WTC11 (cell line): ENCODE measurements at regions not wholly inside any gene's neighbourhood (a gene's known extent, or its start where the extent isn't known, plus 50 kb on each side); places are given as distances from the start of the nearest gene placed in this dataset.

Experiments used
- ATAC-seq: fragments of 200-7000 bp; cut with Tn5 transposase; 2 replicates; pipeline ENCODE4 v1.10.0; 2021; ENCODE audit warnings: mild to moderate bottlenecking, moderate library complexity
- CTCF ChIA-PET: fragments of 300-600 bp; sonication (Branson Sonifier 250); formaldehyde crosslinking; loops from one replicate; lab custom pipeline; 2021; ENCODE audit warnings: antibody characterized with exemption; lab: Charles Lee
- POLR2A ChIA-PET: fragments of 350-600 bp; sonication (Branson Sonifier 250); formaldehyde crosslinking; loops from one replicate; lab custom pipeline; 2021; ENCODE audit warnings: antibody characterized with exemption; lab: Charles Lee
- DNase-seq: peaks from one replicate; pipeline ENCODE4 v3.0.0; 2021; ENCODE audit warnings: low spot score
- H3K27ac Mint-ChIP-seq: 2 replicates; pipeline ENCODE4 v1.8.0; 2021; ENCODE audit warnings: mixed read lengths
- H3K27me3 Mint-ChIP-seq: 2 replicates; pipeline ENCODE4 v1.8.0; 2021; ENCODE audit warnings: low read depth, mild to moderate bottlenecking, moderate library complexity, mixed read lengths
- H3K36me3 Mint-ChIP-seq: 2 replicates; pipeline ENCODE4 v1.8.0; 2021; ENCODE audit warnings: mixed read lengths
- H3K4me1 Mint-ChIP-seq: 2 replicates; pipeline ENCODE4 v1.8.0; 2022; ENCODE audit warnings: mixed read lengths
- H3K4me3 Mint-ChIP-seq: 2 replicates; pipeline ENCODE4 v1.8.0; 2021; ENCODE audit warnings: mild to moderate bottlenecking, moderate library complexity, mixed read lengths
- H3K9me3 Mint-ChIP-seq: 2 replicates; pipeline ENCODE4 v1.8.0; 2021; ENCODE audit warnings: mixed read lengths
- ELF4 ChIP-seq: sonication (generic); formaldehyde crosslinking; IDR thresholded peaks from 2 replicates; pipeline ENCODE4 v1.8.1; 2022; ENCODE audit warnings: low read depth, mild to moderate bottlenecking, moderate library complexity, missing genetic modification reagents
- FOXJ3 ChIP-seq: sonication (generic); formaldehyde crosslinking; IDR thresholded peaks from 2 replicates; pipeline ENCODE4 v1.9.0; 2021; ENCODE audit warnings: missing genetic modification reagents, mild to moderate bottlenecking, borderline replicate concordance
- FOXK1 ChIP-seq: sonication (generic); formaldehyde crosslinking; IDR thresholded peaks from 2 replicates; pipeline ENCODE4 v1.8.0; 2022; ENCODE audit warnings: mild to moderate bottlenecking, moderate library complexity, missing genetic modification reagents
- GRHL2 ChIP-seq: fragments of 250-450 bp; sonication (Bioruptor Pico); IDR thresholded peaks from 2 replicates; pipeline ENCODE4 v1.8.0; 2022; ENCODE audit warnings: mild to moderate bottlenecking, moderate library complexity; ENCODE audit not compliant: insufficient replicate concordance, severe bottlenecking
- NFATC4 ChIP-seq: fragments of 250-450 bp; sonication (Bioruptor Pico); IDR thresholded peaks from 2 replicates; pipeline ENCODE4 v1.9.0; 2021; ENCODE audit warnings: mild to moderate bottlenecking
- ZNF121 ChIP-seq: sonication (generic); formaldehyde crosslinking; IDR thresholded peaks from 2 replicates; pipeline ENCODE4 v1.8.0; 2023; ENCODE audit warnings: missing genetic modification reagents
- ZNF138 ChIP-seq: sonication (generic); formaldehyde crosslinking; conservative IDR thresholded peaks from 2 replicates; pipeline ENCODE4 v1.8.1; 2022; ENCODE audit warnings: mild to moderate bottlenecking, moderate library complexity, missing genetic modification reagents
- ZNF416 ChIP-seq: fragments of 250-450 bp; sonication (Bioruptor Pico); IDR thresholded peaks from 2 replicates; pipeline ENCODE4 v1.9.0; 2021; ENCODE audit warnings: mild to moderate bottlenecking, inconsistent platforms
- TF ChIP-seq, protein P1 (sequence below): sonication (generic); formaldehyde crosslinking; IDR thresholded peaks from 2 replicates; pipeline ENCODE4 v1.8.1; 2023; ENCODE audit warnings: mild to moderate bottlenecking, missing genetic modification reagents
- TF ChIP-seq, protein P2 (sequence below): fragments of 250-450 bp; sonication (Bioruptor Pico); IDR thresholded peaks from 2 replicates; pipeline ENCODE4 v2.1.2; 2022; ENCODE audit warnings: mild to moderate bottlenecking, moderate library complexity
- TF ChIP-seq, protein P3 (sequence below): sonication (generic); formaldehyde crosslinking; conservative IDR thresholded peaks from 2 replicates; pipeline ENCODE4 v1.8.1; 2022; ENCODE audit warnings: mild to moderate bottlenecking, missing genetic modification reagents
- TF ChIP-seq, protein P4 (sequence below): sonication (generic); formaldehyde crosslinking; IDR thresholded peaks from 2 replicates; pipeline ENCODE4 v1.8.0; 2023; ENCODE audit warnings: mild to moderate bottlenecking, missing genetic modification reagents
- TF ChIP-seq, protein P5 (sequence below): sonication (generic); formaldehyde crosslinking; IDR thresholded peaks from 2 replicates; pipeline ENCODE4 v1.8.1; 2023; ENCODE audit warnings: mild to moderate bottlenecking, missing genetic modification reagents, moderate library complexity
- TF ChIP-seq, protein P6 (sequence below): sonication (generic); formaldehyde crosslinking; conservative IDR thresholded peaks from 2 replicates; pipeline ENCODE4 v1.8.1; 2023; ENCODE audit warnings: mild to moderate bottlenecking, low read depth, missing genetic modification reagents, moderate library complexity
- TF ChIP-seq, protein P7 (sequence below): sonication (generic); formaldehyde crosslinking; IDR thresholded peaks from 2 replicates; pipeline ENCODE4 v1.8.0; 2022; ENCODE audit warnings: mild to moderate bottlenecking, missing genetic modification reagents
- TF ChIP-seq, protein P8 (sequence below): fragments of 250-450 bp; sonication (Bioruptor Pico); IDR thresholded peaks from 2 replicates; pipeline ENCODE4 v1.9.0; 2021; ENCODE audit warnings: moderate library complexity, mild to moderate bottlenecking, inconsistent platforms, borderline replicate concordance
- TF ChIP-seq, protein P9 (sequence below): sonication (generic); formaldehyde crosslinking; IDR thresholded peaks from 2 replicates; pipeline ENCODE4 v1.8.1; 2022; ENCODE audit warnings: low read depth, missing genetic modification reagents, borderline replicate concordance

DNA sequence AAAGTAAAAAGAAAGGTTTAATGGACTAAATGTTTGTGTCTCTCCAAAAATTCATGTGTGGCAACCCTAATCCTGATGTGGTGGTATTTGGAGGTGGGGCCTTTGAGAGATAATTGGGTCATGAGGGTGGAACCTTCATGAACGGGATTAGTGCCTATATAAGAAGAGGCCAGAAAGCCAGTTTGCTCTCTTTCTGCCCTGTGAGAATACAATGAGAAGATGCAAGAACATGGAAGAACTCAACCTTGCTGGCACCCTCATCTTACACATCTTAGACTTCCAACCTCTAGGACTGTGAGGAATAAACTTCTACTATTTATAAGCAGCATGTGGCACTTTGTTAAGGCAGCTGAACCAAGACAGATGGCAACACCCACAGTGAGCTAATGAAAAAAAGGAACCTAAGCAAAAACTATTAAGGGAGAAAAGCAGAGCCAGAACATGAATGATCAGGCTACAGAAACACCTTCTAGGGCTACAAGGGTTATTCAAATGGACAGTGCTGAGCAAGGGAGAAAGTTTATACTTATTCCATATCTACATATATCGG is 159.5 kb downstream of the PLK2 start (continued):
- TF ChIP-seq, protein P1, sequence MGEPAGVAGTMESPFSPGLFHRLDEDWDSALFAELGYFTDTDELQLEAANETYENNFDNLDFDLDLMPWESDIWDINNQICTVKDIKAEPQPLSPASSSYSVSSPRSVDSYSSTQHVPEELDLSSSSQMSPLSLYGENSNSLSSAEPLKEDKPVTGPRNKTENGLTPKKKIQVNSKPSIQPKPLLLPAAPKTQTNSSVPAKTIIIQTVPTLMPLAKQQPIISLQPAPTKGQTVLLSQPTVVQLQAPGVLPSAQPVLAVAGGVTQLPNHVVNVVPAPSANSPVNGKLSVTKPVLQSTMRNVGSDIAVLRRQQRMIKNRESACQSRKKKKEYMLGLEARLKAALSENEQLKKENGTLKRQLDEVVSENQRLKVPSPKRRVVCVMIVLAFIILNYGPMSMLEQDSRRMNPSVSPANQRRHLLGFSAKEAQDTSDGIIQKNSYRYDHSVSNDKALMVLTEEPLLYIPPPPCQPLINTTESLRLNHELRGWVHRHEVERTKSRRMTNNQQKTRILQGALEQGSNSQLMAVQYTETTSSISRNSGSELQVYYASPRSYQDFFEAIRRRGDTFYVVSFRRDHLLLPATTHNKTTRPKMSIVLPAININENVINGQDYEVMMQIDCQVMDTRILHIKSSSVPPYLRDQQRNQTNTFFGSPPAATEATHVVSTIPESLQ (CRISPR knock-in tag) = no peak
- TF ChIP-seq, protein P2, sequence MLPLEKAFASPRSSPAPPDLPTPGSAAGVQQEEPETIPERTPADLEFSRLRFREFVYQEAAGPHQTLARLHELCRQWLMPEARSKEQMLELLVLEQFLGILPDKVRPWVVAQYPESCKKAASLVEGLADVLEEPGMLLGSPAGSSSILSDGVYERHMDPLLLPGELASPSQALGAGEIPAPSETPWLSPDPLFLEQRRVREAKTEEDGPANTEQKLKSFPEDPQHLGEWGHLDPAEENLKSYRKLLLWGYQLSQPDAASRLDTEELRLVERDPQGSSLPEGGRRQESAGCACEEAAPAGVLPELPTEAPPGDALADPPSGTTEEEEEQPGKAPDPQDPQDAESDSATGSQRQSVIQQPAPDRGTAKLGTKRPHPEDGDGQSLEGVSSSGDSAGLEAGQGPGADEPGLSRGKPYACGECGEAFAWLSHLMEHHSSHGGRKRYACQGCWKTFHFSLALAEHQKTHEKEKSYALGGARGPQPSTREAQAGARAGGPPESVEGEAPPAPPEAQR (CRISPR knock-in tag) = no peak
- TF ChIP-seq FOXJ3 (CRISPR knock-in tag) (no peak), ZNF138 (CRISPR knock-in tag) (no peak)
- TF ChIP-seq, protein P3, sequence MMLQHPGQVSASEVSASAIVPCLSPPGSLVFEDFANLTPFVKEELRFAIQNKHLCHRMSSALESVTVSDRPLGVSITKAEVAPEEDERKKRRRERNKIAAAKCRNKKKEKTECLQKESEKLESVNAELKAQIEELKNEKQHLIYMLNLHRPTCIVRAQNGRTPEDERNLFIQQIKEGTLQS = no peak
- TF ChIP-seq, protein P4, sequence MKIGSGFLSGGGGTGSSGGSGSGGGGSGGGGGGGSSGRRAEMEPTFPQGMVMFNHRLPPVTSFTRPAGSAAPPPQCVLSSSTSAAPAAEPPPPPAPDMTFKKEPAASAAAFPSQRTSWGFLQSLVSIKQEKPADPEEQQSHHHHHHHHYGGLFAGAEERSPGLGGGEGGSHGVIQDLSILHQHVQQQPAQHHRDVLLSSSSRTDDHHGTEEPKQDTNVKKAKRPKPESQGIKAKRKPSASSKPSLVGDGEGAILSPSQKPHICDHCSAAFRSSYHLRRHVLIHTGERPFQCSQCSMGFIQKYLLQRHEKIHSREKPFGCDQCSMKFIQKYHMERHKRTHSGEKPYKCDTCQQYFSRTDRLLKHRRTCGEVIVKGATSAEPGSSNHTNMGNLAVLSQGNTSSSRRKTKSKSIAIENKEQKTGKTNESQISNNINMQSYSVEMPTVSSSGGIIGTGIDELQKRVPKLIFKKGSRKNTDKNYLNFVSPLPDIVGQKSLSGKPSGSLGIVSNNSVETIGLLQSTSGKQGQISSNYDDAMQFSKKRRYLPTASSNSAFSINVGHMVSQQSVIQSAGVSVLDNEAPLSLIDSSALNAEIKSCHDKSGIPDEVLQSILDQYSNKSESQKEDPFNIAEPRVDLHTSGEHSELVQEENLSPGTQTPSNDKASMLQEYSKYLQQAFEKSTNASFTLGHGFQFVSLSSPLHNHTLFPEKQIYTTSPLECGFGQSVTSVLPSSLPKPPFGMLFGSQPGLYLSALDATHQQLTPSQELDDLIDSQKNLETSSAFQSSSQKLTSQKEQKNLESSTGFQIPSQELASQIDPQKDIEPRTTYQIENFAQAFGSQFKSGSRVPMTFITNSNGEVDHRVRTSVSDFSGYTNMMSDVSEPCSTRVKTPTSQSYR (CRISPR knock-in tag) = no peak
- TF ChIP-seq, protein P5, sequence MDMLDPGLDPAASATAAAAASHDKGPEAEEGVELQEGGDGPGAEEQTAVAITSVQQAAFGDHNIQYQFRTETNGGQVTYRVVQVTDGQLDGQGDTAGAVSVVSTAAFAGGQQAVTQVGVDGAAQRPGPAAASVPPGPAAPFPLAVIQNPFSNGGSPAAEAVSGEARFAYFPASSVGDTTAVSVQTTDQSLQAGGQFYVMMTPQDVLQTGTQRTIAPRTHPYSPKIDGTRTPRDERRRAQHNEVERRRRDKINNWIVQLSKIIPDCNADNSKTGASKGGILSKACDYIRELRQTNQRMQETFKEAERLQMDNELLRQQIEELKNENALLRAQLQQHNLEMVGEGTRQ (CRISPR knock-in tag) = no peak
- TF ChIP-seq, protein P6, sequence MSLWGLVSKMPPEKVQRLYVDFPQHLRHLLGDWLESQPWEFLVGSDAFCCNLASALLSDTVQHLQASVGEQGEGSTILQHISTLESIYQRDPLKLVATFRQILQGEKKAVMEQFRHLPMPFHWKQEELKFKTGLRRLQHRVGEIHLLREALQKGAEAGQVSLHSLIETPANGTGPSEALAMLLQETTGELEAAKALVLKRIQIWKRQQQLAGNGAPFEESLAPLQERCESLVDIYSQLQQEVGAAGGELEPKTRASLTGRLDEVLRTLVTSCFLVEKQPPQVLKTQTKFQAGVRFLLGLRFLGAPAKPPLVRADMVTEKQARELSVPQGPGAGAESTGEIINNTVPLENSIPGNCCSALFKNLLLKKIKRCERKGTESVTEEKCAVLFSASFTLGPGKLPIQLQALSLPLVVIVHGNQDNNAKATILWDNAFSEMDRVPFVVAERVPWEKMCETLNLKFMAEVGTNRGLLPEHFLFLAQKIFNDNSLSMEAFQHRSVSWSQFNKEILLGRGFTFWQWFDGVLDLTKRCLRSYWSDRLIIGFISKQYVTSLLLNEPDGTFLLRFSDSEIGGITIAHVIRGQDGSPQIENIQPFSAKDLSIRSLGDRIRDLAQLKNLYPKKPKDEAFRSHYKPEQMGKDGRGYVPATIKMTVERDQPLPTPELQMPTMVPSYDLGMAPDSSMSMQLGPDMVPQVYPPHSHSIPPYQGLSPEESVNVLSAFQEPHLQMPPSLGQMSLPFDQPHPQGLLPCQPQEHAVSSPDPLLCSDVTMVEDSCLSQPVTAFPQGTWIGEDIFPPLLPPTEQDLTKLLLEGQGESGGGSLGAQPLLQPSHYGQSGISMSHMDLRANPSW (CRISPR knock-in tag) = no peak

GRCh38 chr5:58299256-58299655 is 160.6 kb downstream of the PLK2 start:
- ChIA-PET POLR2A (interaction anchor here (0.6 to 0.7 kb wide), 2 partner anchors 46 to 882 kb away, joined by 3 to 5 read pairs; no protein-coding TSS in a partner anchor), CTCF (no interaction called here)
- DNase-seq = no peak
- TF ChIP-seq FOXK1 (no peak), GRHL2 (CRISPR knock-in tag) (no peak), NFATC4 (CRISPR knock-in tag) (no peak), ZNF416 (CRISPR knock-in tag) (no peak), ZNF121 (CRISPR knock-in tag) (no peak), ELF4 (CRISPR knock-in tag) (no peak)
- TF ChIP-seq, protein P5 (CRISPR knock-in tag) = no peak
- TF ChIP-seq, protein P7, sequence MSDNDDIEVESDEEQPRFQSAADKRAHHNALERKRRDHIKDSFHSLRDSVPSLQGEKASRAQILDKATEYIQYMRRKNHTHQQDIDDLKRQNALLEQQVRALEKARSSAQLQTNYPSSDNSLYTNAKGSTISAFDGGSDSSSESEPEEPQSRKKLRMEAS (CRISPR knock-in tag) = no peak
- TF ChIP-seq, protein P8, sequence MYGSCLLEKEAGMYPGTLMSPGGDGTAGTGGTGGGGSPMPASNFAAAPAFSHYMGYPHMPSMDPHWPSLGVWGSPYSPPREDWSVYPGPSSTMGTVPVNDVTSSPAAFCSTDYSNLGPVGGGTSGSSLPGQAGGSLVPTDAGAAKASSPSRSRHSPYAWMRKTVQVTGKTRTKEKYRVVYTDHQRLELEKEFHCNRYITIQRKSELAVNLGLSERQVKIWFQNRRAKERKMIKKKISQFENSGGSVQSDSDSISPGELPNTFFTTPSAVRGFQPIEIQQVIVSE (CRISPR knock-in tag) = no peak
- TF ChIP-seq, protein P9, sequence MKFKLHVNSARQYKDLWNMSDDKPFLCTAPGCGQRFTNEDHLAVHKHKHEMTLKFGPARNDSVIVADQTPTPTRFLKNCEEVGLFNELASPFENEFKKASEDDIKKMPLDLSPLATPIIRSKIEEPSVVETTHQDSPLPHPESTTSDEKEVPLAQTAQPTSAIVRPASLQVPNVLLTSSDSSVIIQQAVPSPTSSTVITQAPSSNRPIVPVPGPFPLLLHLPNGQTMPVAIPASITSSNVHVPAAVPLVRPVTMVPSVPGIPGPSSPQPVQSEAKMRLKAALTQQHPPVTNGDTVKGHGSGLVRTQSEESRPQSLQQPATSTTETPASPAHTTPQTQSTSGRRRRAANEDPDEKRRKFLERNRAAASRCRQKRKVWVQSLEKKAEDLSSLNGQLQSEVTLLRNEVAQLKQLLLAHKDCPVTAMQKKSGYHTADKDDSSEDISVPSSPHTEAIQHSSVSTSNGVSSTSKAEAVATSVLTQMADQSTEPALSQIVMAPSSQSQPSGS (CRISPR knock-in tag) = no peak
- no peaks in the 10 kb centered on the region for H3K36me3 Mint-ChIP-seq
- peaks cover 8% of the 10 kb centered on the region for H3K4me1 Mint-ChIP-seq
- no peaks in the 10 kb centered on the region for H3K9me3 Mint-ChIP-seq
- no peak for ATAC-seq
- no peak overlapping the region for H3K27ac Mint-ChIP-seq
- H3K4me3 Mint-ChIP-seq = no peak overlapping the region
- no peaks in the 10 kb centered on the region for H3K27me3 Mint-ChIP-seq
